ENCODE measurements at regions not wholly inside any gene's neighbourhood (a gene's known extent, or its start where the extent isn't known, plus 50 kb on each side); places are given as distances from the start of the nearest gene placed in this dataset.

GRCh38 chr3:127389420-127389819 lies 101.6 kb upstream of the PRR20G start:
- Histone ChIP-seq H3K27me3 (peaks cover 0 to 28% (median 0%) of the 10 kb centered on the region in 3 donors), H3K4me3 (no peak overlapping the region), H3K9me3 (no peaks in the 10 kb centered on the region), H3K4me1 (no peaks in the 10 kb centered on the region), H3K27ac (no peak overlapping the region), H3K36me3 (no peaks in the 10 kb centered on the region)
- no peak for DNase-seq
- WGBS, 2 donors, result 84 to 86% methylated on average over 10 of the region's 10 CpGs
- TF ChIP-seq POLR2AphosphoS5 (IDR thresholded peaks at IDR 0.05), result no peak
- no peak for TF ChIP-seq POLR2A (IDR thresholded peaks at IDR 0.05)
- TF ChIP-seq EP300 (IDR thresholded peaks at IDR 0.05), result no peak
- no peak for TF ChIP-seq CTCF (IDR thresholded peaks at IDR 0.05)
- intact Hi-C loops (cut with DNase I), result no loop called here

GRCh38 chr3:127388427-127388826 lies 100.6 kb upstream of the PRR20G start:
- Histone ChIP-seq H3K4me3 (no peak overlapping the region), H3K27me3 (peaks cover 0 to 33% (median 0%) of the 10 kb centered on the region in 3 donors), H3K9me3 (no peaks in the 10 kb centered on the region), H3K4me1 (no peaks in the 10 kb centered on the region), H3K27ac (no peak overlapping the region), H3K36me3 (no peaks in the 10 kb centered on the region)
- 59 to 75% methylated on average over 9 of the region's 9 CpGs for WGBS, 2 donors
- DNase-seq, result no peak
- no peak for TF ChIP-seq EP300 (IDR thresholded peaks at IDR 0.05)
- no peak for TF ChIP-seq CTCF (IDR thresholded peaks at IDR 0.05)
- no peak for TF ChIP-seq POLR2A (IDR thresholded peaks at IDR 0.05)
- no peak for TF ChIP-seq POLR2AphosphoS5 (IDR thresholded peaks at IDR 0.05)
- intact Hi-C loops (cut with DNase I), result no loop called here

GRCh38 chr3:127387556-127388153 lies 99.8 kb upstream of the PRR20G start:
- Histone ChIP-seq H3K4me3 (no peak overlapping the region), H3K4me1 (no peaks in the 10 kb centered on the region), H3K27me3 (peaks cover 0 to 32% (median 0%) of the 10 kb centered on the region in 3 donors), H3K36me3 (no peaks in the 10 kb centered on the region), H3K27ac (no peak overlapping the region), H3K9me3 (no peaks in the 10 kb centered on the region)
- TF ChIP-seq POLR2AphosphoS5 (IDR thresholded peaks at IDR 0.05), result no peak
- no peak for TF ChIP-seq EP300 (IDR thresholded peaks at IDR 0.05)
- no peak for TF ChIP-seq POLR2A (IDR thresholded peaks at IDR 0.05)
- TF ChIP-seq CTCF (IDR thresholded peaks at IDR 0.05), result no peak
- peak; percentile 55 for DNase-seq
- 75 to 79% methylated on average over 8 of the region's 8 CpGs for WGBS, 2 donors
- intact Hi-C loops (cut with DNase I), result no loop called here

- 84 to 85% methylated on average over 8 of the region's 8 CpGs for WGBS, 2 donors
- intact Hi-C loops (cut with DNase I), result no loop called here
- no peak for TF ChIP-seq CTCF (IDR thresholded peaks at IDR 0.05)
- no peak for TF ChIP-seq EP300 (IDR thresholded peaks at IDR 0.05)
- no peak for TF ChIP-seq POLR2A (IDR thresholded peaks at IDR 0.05)
- TF ChIP-seq POLR2AphosphoS5 (IDR thresholded peaks at IDR 0.05), result no peak
- peaks cover 0 to 32% (median 0%) of the 10 kb centered on the region in 3 donors for H3K27me3 ChIP-seq
- no peak overlapping the region for H3K27ac ChIP-seq
- DNase-seq, result no peak
- H3K4me3 ChIP-seq, result no peak overlapping the region
- H3K4me1 ChIP-seq, result no peaks in the 10 kb centered on the region
- H3K9me3 ChIP-seq, result no peaks in the 10 kb centered on the region
- no peaks in the 10 kb centered on the region for H3K36me3 ChIP-seq
These were observed 99.3 kb upstream of the PRR20G start for GRCh38 chr3:127387119-127387518.

- peaks cover 0 to under 1% (median 0%) of the 10 kb centered on the region in 4 donors for H3K9me3 ChIP-seq
- TF ChIP-seq POLR2A (IDR thresholded peaks at IDR 0.05), result no peak
- TF ChIP-seq CTCF (IDR thresholded peaks at IDR 0.05), result no peak
- no peak for TF ChIP-seq POLR2AphosphoS5 (IDR thresholded peaks at IDR 0.05)
- TF ChIP-seq EP300 (IDR thresholded peaks at IDR 0.05), result no peak
- H3K27me3 ChIP-seq, result peaks cover 0 to 32% (median 0%) of the 10 kb centered on the region in 3 donors
These were observed 98.6 kb upstream of the PRR20G start for GRCh38 chr3:127386490-127386889.

More at GRCh38 chr3:127386490-127386889, 98.6 kb upstream of the PRR20G start:
- no peak overlapping the region for H3K4me3 ChIP-seq
- H3K4me1 ChIP-seq, result no peaks in the 10 kb centered on the region
- intact Hi-C loops (cut with DNase I), result no loop called here
- 80 to 81% methylated on average over 9 of the region's 9 CpGs for WGBS, 2 donors
- no peaks in the 10 kb centered on the region for H3K36me3 ChIP-seq
- no peak for DNase-seq
- no peak overlapping the region for H3K27ac ChIP-seq

Data from sigmoid colon (tissue), 6 donors.